ENCODE measurements at regions not wholly inside any gene's neighbourhood (a gene's known extent, or its start where the extent isn't known, plus 50 kb on each side); places are given as distances from the start of the nearest gene placed in this dataset.

GRCh38 chr1:191943684-191944083 is 214.6 kb upstream of the RGS18 start:
- no peak overlapping the region for H3K27ac Mint-ChIP-seq
- ATAC-seq: no peak

GRCh38 chr1:191953526-191953925 is 204.7 kb upstream of the RGS18 start:
- no peak overlapping the region for H3K27ac Mint-ChIP-seq
- ATAC-seq (no peak), DNase-seq (ENCODE audit: low spot score in 2 of 2) (no peak)
- no peaks in the 10 kb centered on the region for H3K36me3 Mint-ChIP-seq
- H3K9me3 Mint-ChIP-seq: peaks cover 10 to 13% of the 10 kb centered on the region in 2 donors

More at GRCh38 chr1:191943684-191944083, 214.6 kb upstream of the RGS18 start:
- Mint-ChIP-seq H3K36me3 (no peaks in the 10 kb centered on the region), H3K9me3 (peaks cover 5 to 7% of the 10 kb centered on the region in 2 donors)
- no peak for DNase-seq (ENCODE audit: low spot score in 2 of 2)

DNA sequence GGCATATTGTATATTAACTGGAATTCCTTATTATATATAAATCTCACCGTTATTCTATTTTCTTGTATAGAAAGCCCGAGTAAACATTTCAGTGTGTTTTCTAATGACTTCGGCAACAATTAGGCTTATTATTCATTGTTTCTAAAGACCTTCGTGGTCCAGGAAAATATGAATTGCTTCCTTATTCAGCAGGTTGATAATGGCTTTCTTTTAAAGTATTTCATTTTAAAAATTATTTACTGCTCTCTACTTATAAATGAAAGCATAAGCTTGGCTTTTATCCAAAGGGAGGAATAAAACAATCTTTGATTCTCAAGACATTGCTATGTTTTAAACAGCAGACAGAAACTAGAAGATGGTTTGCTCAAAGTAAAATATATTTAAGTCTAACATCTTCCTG is 198.4 kb upstream of the RGS18 start:
- DNase-seq (ENCODE audit: low spot score in 2 of 2) (no peak), ATAC-seq (no peak)
- H3K27ac Mint-ChIP-seq: no peak overlapping the region
- peaks cover 0 to 14% of the 10 kb centered on the region in 2 donors for H3K9me3 Mint-ChIP-seq
- no peaks in the 10 kb centered on the region for H3K36me3 Mint-ChIP-seq

GRCh38 chr1:191963286-191963685 is 195.0 kb upstream of the RGS18 start:
- ATAC-seq (no peak), DNase-seq (ENCODE audit: low spot score in 2 of 2) (no peak)
- Mint-ChIP-seq H3K9me3 (peaks cover 0 to 6% of the 10 kb centered on the region in 2 donors), H3K36me3 (no peaks in the 10 kb centered on the region), H3K27ac (no peak overlapping the region)

DNA sequence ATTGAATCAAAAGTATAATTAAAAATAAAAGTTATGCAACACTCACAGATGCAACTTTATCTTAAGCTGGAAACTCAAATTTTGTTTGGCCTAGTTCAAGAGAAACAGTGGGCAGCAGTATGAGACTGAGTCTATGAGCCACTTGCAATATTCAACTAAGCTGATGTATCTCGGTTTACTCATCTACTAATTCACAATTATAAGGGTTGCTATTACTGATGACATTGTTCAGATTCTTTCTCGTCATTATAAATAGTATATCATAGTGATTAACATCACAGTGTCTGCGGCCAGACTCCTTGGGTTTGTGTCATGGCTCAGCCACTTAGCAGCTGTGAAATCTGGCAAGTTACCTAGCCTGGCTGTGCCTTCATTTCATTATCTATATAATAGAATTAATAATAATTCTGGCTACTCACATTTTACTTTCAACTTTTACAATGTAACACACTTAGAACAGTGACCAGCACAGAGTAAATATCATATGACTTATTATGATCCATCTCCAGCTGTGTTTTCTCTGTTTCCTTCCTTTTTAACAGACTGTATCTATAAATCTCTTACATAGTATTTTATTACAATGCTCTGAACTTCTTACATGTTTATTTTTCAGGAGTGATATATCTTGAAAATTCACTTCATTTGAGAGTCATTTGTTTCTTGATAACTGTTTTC is 194.3 kb upstream of the RGS18 start:
- H3K36me3 Mint-ChIP-seq: no peaks in the 10 kb centered on the region
- peaks cover 0 to 5% of the 10 kb centered on the region in 2 donors for H3K9me3 Mint-ChIP-seq
- ATAC-seq: no peak
- H3K27ac Mint-ChIP-seq: no peak overlapping the region
- DNase-seq (ENCODE audit: low spot score in 2 of 2): no peak

DNA sequence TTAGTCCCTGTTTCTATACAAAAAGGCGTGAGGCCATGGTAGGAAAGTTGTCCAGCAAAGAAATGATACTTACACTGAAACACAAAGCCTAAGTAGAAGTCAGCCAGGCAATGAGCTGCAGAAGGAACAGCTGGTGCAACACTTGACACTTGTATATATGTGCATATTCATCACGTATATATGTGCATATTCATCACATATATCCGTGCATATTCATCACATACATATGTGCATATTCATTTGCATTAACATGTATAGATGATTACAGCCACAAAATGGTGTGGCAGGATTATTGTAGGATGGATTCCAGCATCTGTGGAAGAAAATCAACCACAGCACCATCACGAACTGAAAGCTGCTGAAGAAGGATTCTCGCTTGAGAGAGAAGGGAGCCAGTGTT is 189.0 kb upstream of the RGS18 start:
- Mint-ChIP-seq H3K9me3 (peaks cover 0 to 1% of the 10 kb centered on the region in 2 donors), H3K36me3 (no peaks in the 10 kb centered on the region), H3K27ac (no peak overlapping the region)
- no peak for DNase-seq (ENCODE audit: low spot score in 2 of 2)
- no peak for ATAC-seq

DNA sequence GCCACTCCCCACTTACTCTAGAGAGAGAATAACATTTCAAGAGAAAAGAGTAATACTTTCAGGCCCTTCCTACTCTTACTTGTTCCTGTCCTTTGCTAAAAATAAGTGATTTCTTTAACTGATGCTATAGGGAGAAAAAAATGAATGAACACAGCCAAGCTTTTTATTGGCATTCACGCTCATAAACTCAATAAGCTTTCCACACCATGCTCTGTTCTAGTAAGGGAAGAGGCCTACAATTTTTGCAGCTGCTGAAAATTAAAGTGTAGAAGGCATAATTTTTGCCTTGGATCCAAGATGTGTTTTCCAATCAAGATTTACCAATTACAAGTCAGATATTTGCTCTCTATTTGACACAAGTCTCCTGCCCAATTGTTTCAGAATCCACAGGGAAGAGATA is 188.1 kb upstream of the RGS18 start:
- no peaks in the 10 kb centered on the region for H3K36me3 Mint-ChIP-seq
- DNase-seq (ENCODE audit: low spot score in 2 of 2): no peak
- no peak for ATAC-seq
- H3K27ac Mint-ChIP-seq: no peak overlapping the region
- peaks cover 0 to 6% of the 10 kb centered on the region in 2 donors for H3K9me3 Mint-ChIP-seq

- ATAC-seq (no peak), DNase-seq (ENCODE audit: low spot score in 2 of 2) (no peak)
- no peaks in the 10 kb centered on the region for H3K36me3 Mint-ChIP-seq
- H3K27ac Mint-ChIP-seq: no peak overlapping the region
- H3K9me3 Mint-ChIP-seq: peaks cover 0 to 11% of the 10 kb centered on the region in 2 donors
Observed at GRCh38 chr1:191971447-191971846, 186.8 kb upstream of the RGS18 start.

- Mint-ChIP-seq H3K36me3 (no peaks in the 10 kb centered on the region), H3K27ac (no peak overlapping the region), H3K9me3 (peaks cover 0 to 11% of the 10 kb centered on the region in 2 donors)
- DNase-seq (ENCODE audit: low spot score in 2 of 2) (no peak), ATAC-seq (no peak)
Observed at GRCh38 chr1:191974004-191974403, 184.3 kb upstream of the RGS18 start.

- DNase-seq (ENCODE audit: low spot score in 2 of 2) (no peak), ATAC-seq (no peak)
- no peaks in the 10 kb centered on the region for H3K36me3 Mint-ChIP-seq
- H3K27ac Mint-ChIP-seq: no peak overlapping the region
- peaks cover 9 to 21% of the 10 kb centered on the region in 2 donors for H3K9me3 Mint-ChIP-seq
Observed at GRCh38 chr1:191977874-191978506, 180.3 kb upstream of the RGS18 start.

DNA sequence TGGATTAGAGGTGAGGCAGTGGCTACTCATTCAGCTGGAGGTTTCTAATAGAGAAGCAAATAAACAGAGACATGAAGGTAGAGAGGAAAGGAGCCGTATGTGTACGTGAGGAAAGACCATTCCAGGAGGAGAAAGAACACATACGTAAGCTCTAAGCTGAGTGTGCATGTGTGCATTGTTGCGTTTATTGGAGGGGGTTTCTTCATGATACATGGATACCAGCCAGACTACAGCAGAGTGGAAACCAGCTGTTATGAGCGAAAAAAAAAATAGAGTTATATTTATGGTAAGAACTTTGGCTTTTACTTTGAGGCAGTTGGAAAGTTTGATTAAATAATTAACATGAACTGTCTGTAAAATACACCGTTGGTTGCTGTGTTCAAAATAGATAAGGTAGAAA is 173.4 kb upstream of the RGS18 start:
- Mint-ChIP-seq H3K36me3 (no peaks in the 10 kb centered on the region), H3K9me3 (peaks cover 15 to 23% of the 10 kb centered on the region in 2 donors), H3K27ac (no peak overlapping the region)
- DNase-seq (ENCODE audit: low spot score in 2 of 2) (no peak), ATAC-seq (no peak)

DNA sequence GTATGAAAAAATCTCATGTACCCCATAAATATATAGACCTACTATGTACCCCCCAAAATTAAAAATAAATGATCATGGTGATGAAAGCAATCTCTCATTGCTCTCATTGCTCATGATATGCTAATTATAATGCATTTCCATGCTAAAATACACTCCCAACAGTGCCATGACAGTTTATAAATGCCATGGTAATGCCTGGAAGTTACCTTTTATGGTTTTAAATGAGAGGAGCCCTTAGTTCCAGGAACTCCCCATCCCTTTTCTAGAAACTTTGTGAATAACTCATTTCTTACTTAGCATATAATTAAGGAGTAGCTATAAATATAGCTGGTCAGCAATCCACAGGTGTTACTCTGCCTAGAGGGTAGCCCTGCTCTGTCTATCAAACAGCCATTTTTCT is 166.1 kb upstream of the RGS18 start:
- H3K27ac Mint-ChIP-seq: no peak overlapping the region
- H3K36me3 Mint-ChIP-seq: no peaks in the 10 kb centered on the region
- peaks cover 0 to 4% of the 10 kb centered on the region in 2 donors for H3K9me3 Mint-ChIP-seq
- no peak for ATAC-seq
- no peak for DNase-seq (ENCODE audit: low spot score in 2 of 2)

GRCh38 chr1:191993549-191993948 is 164.7 kb upstream of the RGS18 start:
- peaks cover 0 to 4% of the 10 kb centered on the region in 2 donors for H3K9me3 Mint-ChIP-seq
- DNase-seq (ENCODE audit: low spot score in 2 of 2): no peak
- H3K36me3 Mint-ChIP-seq: no peaks in the 10 kb centered on the region
- no peak for ATAC-seq
- H3K27ac Mint-ChIP-seq: no peak overlapping the region

- DNase-seq (ENCODE audit: low spot score in 2 of 2): no peak
- ATAC-seq: peak; percentile 50 to 53
Observed at GRCh38 chr1:192002063-192002462, 156.2 kb upstream of the RGS18 start.

GRCh38 chr1:192003295-192004077 is 154.8 kb upstream of the RGS18 start:
- H3K27ac Mint-ChIP-seq: no peak overlapping the region
- DNase-seq (ENCODE audit: low spot score in 2 of 2): no peak
- H3K9me3 Mint-ChIP-seq: peaks cover 0 to 3% of the 10 kb centered on the region in 2 donors
- ATAC-seq: peak; percentile 71 to 80
- H3K36me3 Mint-ChIP-seq: no peaks in the 10 kb centered on the region

More at GRCh38 chr1:192002063-192002462, 156.2 kb upstream of the RGS18 start:
- Mint-ChIP-seq H3K9me3 (peaks cover 0 to 3% of the 10 kb centered on the region in 2 donors), H3K27ac (no peak overlapping the region), H3K36me3 (no peaks in the 10 kb centered on the region)

DNA sequence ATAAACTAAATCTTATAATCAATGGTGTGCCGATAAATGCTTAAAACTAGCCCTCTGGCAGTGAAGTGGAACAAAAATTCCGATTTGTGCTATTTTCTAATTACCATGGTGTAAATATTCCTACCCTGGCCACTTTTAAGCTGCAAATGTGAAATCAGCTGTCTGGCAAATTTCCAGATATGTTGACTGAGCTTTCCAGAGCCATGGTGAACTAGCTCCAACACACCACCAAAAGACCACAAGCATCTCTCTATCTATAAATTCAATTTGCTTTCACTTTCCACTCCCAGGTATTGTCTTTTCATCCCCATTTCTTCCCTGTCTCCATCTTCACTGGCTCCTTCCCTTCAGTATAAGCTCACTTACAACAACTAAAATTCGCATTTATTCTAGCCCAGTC is 152.3 kb upstream of the RGS18 start:
- no peak overlapping the region for H3K27ac Mint-ChIP-seq
- DNase-seq (ENCODE audit: low spot score in 2 of 2): no peak
- H3K36me3 Mint-ChIP-seq: no peaks in the 10 kb centered on the region
- ATAC-seq: no peak
- H3K9me3 Mint-ChIP-seq: peaks cover 0 to 3% of the 10 kb centered on the region in 2 donors

DNA sequence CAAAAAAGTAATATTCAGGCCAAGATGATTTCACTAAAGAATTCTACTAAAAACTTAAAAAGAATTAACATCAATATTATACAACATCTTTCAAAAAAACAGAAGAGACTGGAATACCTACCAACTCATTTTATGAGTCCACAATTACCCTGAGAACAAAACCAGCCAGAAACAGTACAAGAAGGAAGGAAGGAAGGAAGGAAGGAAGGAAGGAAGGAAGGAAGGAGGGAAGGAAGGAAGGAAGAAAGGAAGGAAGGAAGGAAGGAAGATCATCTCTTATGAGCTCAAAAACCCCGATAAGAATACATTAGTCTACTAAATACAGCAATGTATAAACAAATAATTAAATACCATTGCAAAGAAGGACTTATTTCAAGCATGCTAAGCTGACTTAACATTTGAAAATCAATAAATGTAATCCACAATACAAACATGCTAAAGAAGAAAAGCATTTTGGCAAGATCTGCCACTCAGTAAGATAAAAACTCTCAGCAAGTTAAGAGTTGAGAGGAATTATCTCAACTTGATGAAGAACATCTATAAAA is 149.9 kb upstream of the RGS18 start:
- peaks cover 0 to 3% of the 10 kb centered on the region in 2 donors for H3K9me3 Mint-ChIP-seq
- ATAC-seq: no peak
- no peaks in the 10 kb centered on the region for H3K36me3 Mint-ChIP-seq
- no peak overlapping the region for H3K27ac Mint-ChIP-seq
- no peak for DNase-seq (ENCODE audit: low spot score in 2 of 2)
